BLaER1 treated with 17β-estradiol and CSF1 and Interleukin-3, amounts not matched to agents 10 nM and 100 nM (cell line): ENCODE measurements at regions not wholly inside any gene's neighbourhood (a gene's known extent, or its start where the extent isn't known, plus 50 kb on each side); places are given as distances from the start of the nearest gene placed in this dataset.

ENCODE experiments used
- H3K27ac ChIP-seq, 11 experiments: shearing (Covaris generic); formaldehyde crosslinking; 2 replicates each; pipeline ENCODE4 v1.8.1; 2022
- H3K27me3 ChIP-seq, 11 experiments: shearing (Covaris generic); formaldehyde crosslinking; 2 replicates each; pipeline ENCODE4 v1.8.1; 2022
- H3K36me3 ChIP-seq, 11 experiments: shearing (Covaris generic); formaldehyde crosslinking; 2 replicates each; pipeline ENCODE4 v1.8.1; 2022
- H3K4me1 ChIP-seq, 10 experiments: shearing (Covaris generic); formaldehyde crosslinking; 2 replicates each; pipeline ENCODE4 v1.8.1; 2022
- H3K4me2 ChIP-seq, 11 experiments: shearing (Covaris generic); formaldehyde crosslinking; 2 replicates each; pipeline ENCODE4 v1.8.1; 2022
- H3K4me3 ChIP-seq, 10 experiments: shearing (Covaris generic); formaldehyde crosslinking; 2 replicates each; pipeline ENCODE4 v1.8.1; 2022
- H3K9ac ChIP-seq, 11 experiments: shearing (Covaris generic); formaldehyde crosslinking; 2 replicates each; pipeline ENCODE4 v1.8.1; 2022
- H3K9me3 ChIP-seq, 11 experiments: shearing (Covaris generic); formaldehyde crosslinking; replicated peaks in 1 of 11; 2 replicates each; pipeline ENCODE4 v1.8.1; 2022
- H4K20me1 ChIP-seq, 11 experiments: shearing (Covaris generic); formaldehyde crosslinking; 2 replicates each; pipeline ENCODE4 v1.8.1; 2022
- Cebpa-rat ChIP-seq, 11 experiments: shearing (Covaris generic); IDR thresholded peaks; 2 replicates each; pipeline ENCODE4 v1.8.1; 2022

DNA sequence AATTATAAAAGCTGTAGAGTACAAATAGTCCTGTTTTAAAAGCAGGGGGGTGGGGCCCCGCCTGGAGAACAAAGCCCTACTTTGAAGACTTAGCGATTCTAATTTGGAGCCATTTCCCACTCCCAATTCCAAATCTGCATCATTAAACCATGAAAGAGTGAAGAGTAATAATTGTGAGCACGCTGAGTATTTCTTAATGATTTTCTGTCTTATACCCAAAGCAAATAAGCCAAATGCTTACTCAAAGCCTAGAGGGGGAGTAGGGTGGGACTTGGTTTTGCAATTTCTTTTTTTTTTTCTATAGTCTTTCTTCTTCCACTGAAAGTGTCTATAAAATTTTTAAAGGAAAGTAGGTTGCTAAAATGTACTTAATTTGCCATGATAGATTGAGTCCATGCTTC lies 470.1 kb downstream of the TOX3 start:
- Histone ChIP-seq H3K27ac (no peak overlapping the region), H3K4me2 (no peak overlapping the region), H3K9ac (no peak overlapping the region), H3K36me3 (no peaks in the 10 kb centered on the region), H3K27me3 (no peaks in the 10 kb centered on the region), H3K9me3 (no peaks in the 10 kb centered on the region), H3K4me1 (peaks cover 0 to 8% (median 2%) of the 10 kb centered on the region in 10 experiments; a peak in 4 of 20 replicates), H4K20me1 (no peaks in the 10 kb centered on the region), H3K4me3 (no peak overlapping the region)
- TF ChIP-seq Cebpa-rat (IDR thresholded peaks at IDR 0.05) = no peak

DNA sequence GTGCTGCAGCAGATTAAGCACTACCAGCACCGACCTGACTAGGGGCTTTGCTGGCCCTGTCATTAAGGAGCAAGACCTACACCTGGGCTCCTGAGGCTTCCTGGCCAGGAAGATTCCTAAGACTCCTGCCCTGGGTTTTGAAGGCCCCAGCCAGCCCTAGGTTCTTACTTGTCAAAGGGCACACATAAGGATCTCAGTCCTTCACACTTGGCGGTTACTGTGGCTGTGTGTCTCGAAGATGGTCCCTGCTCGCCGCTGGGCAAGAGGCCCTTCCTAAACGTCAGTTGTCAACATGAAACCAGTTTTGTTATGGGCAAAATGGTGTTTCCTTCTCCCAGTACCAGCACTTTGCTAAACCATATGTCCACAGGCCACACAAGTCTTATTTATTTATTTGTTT lies 470.6 kb downstream of the TOX3 start:
- no peak for TF ChIP-seq Cebpa-rat (IDR thresholded peaks at IDR 0.05)
- Histone ChIP-seq H3K36me3 (no peaks in the 10 kb centered on the region), H3K4me2 (no peak overlapping the region), H3K27me3 (no peaks in the 10 kb centered on the region), H3K9ac (no peak overlapping the region), H3K4me3 (no peak overlapping the region), H3K9me3 (no peaks in the 10 kb centered on the region), H4K20me1 (no peaks in the 10 kb centered on the region), H3K4me1 (peaks cover 0 to 8% (median 2%) of the 10 kb centered on the region in 10 experiments; a peak in 4 of 20 replicates), H3K27ac (no peak overlapping the region)

DNA sequence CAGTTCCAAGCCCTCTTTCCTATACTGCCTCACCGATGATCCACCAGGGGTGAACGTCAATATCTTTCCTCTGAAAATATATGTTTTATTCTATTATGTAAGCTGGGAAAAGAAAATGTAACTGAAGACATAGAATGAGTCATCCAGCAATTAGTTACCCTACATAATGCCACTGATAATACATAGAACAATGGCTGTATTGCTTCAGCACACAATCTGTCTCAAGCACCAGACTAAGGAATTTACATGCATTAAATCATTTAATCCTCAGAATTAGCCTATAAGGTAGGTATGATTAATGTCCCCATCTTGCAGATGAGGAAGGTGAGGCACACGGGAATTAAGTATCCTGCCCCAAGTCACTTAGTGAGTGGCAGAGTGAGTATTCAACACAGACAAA lies 472.8 kb downstream of the TOX3 start:
- no peaks in the 10 kb centered on the region for H4K20me1 ChIP-seq
- H3K4me2 ChIP-seq = no peak overlapping the region
- no peak overlapping the region for H3K9ac ChIP-seq
- H3K4me3 ChIP-seq = no peak overlapping the region
- no peaks in the 10 kb centered on the region for H3K27me3 ChIP-seq
- TF ChIP-seq Cebpa-rat (IDR thresholded peaks at IDR 0.05) = no peak
- H3K9me3 ChIP-seq = no peaks in the 10 kb centered on the region
- no peaks in the 10 kb centered on the region for H3K36me3 ChIP-seq
- H3K4me1 ChIP-seq = peaks cover 0 to 8% (median 2%) of the 10 kb centered on the region in 10 experiments; a peak in 4 of 20 replicates
- H3K27ac ChIP-seq = no peak overlapping the region

DNA sequence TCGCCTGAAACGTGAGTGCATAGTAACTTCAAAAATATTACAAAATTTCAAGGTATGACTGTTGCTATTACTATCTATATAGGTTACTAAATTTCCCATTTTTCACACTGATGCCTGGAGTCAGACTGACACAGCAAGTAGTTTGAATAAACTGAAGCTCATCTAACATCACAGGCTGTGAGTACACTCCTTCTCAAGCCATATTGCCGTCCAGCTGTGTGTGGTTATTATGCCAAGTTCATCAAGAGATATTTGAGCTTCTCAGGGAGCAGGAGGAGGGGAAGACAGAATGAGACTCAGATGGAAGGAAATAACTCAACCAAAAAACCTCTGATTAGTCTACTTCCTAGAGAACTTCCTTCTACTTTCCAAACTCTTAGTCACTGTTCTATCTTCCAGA lies 473.9 kb downstream of the TOX3 start:
- TF ChIP-seq Cebpa-rat (IDR thresholded peaks at IDR 0.05) = no peak
- Histone ChIP-seq H3K4me1 (peaks cover 0 to 8% (median 2%) of the 10 kb centered on the region in 10 experiments; a peak in 4 of 20 replicates), H3K9me3 (no peaks in the 10 kb centered on the region), H3K36me3 (no peaks in the 10 kb centered on the region), H3K4me3 (no peak overlapping the region), H4K20me1 (no peaks in the 10 kb centered on the region), H3K27me3 (no peaks in the 10 kb centered on the region), H3K9ac (no peak overlapping the region), H3K27ac (no peak overlapping the region), H3K4me2 (peak overlapping the region in 2 of 11 experiments; percentile 4 to 7; a peak in 1 of 22 replicates)

DNA sequence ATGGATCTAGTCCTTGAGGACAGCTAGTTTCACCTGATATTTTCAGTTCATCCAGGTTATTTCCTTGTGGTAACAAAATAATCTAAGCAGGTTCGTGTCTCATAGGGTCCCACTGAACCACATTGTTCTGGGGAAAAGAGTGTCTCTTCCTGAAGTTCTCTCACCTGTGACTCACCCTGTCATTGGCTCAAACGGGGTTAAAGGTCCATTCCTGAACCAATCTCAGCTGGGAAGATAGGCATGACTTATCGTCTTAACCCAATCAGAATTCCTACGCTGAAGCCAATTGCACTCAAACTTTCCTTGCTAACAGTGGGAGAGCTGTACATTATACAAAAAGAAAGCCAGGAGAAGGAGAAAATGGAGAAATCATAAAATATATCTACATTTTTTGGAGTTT lies 475.8 kb downstream of the TOX3 start:
- no peaks in the 10 kb centered on the region for H3K36me3 ChIP-seq
- no peaks in the 10 kb centered on the region for H3K27me3 ChIP-seq
- no peak overlapping the region for H3K27ac ChIP-seq
- H3K9ac ChIP-seq = no peak overlapping the region
- peaks cover 0 to 8% (median 2%) of the 10 kb centered on the region in 10 experiments; a peak in 4 of 20 replicates for H3K4me1 ChIP-seq
- TF ChIP-seq Cebpa-rat (IDR thresholded peaks at IDR 0.05) = no peak
- H4K20me1 ChIP-seq = no peaks in the 10 kb centered on the region
- no peak overlapping the region for H3K4me3 ChIP-seq
- H3K9me3 ChIP-seq = no peaks in the 10 kb centered on the region
- no peak overlapping the region for H3K4me2 ChIP-seq

DNA sequence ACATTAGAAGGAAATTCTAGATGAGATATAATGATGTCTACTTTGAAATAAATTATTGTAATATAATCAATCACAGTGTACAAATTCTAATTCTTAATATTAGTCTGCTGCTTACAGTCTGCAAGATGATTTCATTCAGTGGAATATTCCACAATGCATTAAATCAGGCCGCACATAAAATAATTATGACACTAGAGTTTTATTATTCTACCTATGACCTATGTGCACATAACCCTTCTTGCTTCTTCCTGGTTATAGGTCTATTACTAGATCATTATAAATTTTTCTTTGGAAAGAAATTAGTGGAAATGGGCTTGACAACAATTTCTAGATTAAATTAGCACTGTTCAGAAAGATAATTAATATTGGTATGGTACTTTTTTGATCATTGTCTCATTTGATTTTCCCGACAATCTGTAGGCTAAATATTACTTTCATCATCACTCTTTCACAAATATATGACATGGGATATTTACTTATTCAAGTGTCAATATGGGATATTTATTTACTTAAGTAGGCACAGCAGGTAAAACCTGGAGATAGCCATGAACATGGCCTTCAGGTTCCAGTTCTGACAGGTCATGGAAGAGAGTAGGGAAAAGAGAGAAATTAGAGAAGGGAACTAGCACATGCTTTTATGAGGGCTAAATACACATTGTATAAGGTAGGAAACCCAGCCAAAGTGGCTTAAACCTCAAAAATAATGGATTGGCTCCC lies 476.4 kb downstream of the TOX3 start:
- Histone ChIP-seq H3K4me1 (peaks cover 0 to 8% (median 2%) of the 10 kb centered on the region in 10 experiments; a peak in 4 of 20 replicates), H3K4me2 (no peak overlapping the region), H4K20me1 (no peaks in the 10 kb centered on the region), H3K27ac (no peak overlapping the region), H3K9me3 (no peaks in the 10 kb centered on the region), H3K36me3 (no peaks in the 10 kb centered on the region), H3K27me3 (no peaks in the 10 kb centered on the region), H3K9ac (no peak overlapping the region), H3K4me3 (no peak overlapping the region)
- no peak for TF ChIP-seq Cebpa-rat (IDR thresholded peaks at IDR 0.05)

DNA sequence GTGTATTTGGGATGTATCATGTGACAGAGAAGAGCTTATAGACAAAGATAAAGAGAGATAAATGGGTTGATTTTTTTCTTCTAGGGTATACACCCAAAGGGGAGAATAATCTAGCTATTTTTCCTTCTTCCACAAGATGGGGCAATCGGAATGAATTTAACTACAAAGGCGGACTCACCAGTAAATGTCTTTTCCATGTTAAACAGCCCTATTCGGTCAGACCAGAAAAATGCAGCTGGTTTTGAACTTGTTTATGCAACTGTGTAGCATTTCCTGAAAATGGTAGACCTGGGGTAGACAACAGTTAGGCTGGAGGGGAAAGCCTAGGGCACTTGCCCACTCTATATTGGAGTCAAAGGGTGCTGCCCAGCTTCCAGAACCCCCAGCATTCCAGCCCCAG lies 477.1 kb downstream of the TOX3 start:
- Histone ChIP-seq H3K4me1 (peaks cover 0 to 8% (median 2%) of the 10 kb centered on the region in 10 experiments; a peak in 4 of 20 replicates), H3K9ac (no peak overlapping the region), H3K4me3 (no peak overlapping the region), H3K4me2 (no peak overlapping the region), H3K9me3 (no peaks in the 10 kb centered on the region; a peak in 4 of 22 replicates), H3K27me3 (no peaks in the 10 kb centered on the region), H3K36me3 (no peaks in the 10 kb centered on the region), H3K27ac (no peak overlapping the region), H4K20me1 (no peaks in the 10 kb centered on the region)
- TF ChIP-seq Cebpa-rat (IDR thresholded peaks at IDR 0.05) = no peak

DNA sequence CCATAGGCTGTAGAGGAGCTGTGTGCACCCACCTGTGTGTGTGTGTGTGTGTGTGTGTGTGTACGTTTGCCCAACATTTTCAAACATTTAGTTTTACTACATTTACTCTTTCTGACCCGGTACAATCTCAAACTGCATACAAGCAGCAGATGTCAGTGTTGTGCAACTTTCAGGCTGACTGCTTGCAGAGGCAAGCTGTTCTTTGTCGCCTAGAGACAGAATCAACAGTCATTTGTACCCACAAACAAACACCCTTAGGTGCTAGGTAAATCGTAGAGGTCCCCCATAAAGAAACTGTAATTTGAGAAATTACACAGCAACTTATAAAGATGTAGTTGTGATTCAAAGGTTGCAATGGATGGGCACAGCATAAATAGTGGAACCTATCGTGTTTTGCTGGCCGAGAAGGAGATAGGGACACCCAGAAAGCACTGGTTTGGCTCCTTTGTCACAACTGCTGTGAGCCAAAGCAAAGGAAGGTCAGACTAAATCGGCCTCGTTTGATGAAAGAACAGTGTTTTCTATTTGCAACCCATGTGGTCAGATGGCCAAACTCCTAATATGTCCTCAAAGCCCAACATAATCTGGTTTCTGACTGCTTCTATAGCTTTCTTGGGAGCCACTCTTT lies 478.4 kb downstream of the TOX3 start:
- no peaks in the 10 kb centered on the region for H3K27me3 ChIP-seq
- H4K20me1 ChIP-seq = no peaks in the 10 kb centered on the region
- no peak overlapping the region for H3K9ac ChIP-seq
- H3K4me3 ChIP-seq = no peak overlapping the region
- peak in 4 of 11 experiments; percentile 19 to 82 (median 42); a peak in 3 of 22 replicates for TF ChIP-seq Cebpa-rat (IDR thresholded peaks at IDR 0.05)
- no peaks in the 10 kb centered on the region for H3K36me3 ChIP-seq
- H3K27ac ChIP-seq = peak overlapping the region in 2 of 11 experiments; percentile 18 to 23; a peak in 3 of 22 replicates
- no peak overlapping the region for H3K4me2 ChIP-seq
- peaks cover 0 to 8% (median 2%) of the 10 kb centered on the region in 10 experiments; a peak in 4 of 20 replicates for H3K4me1 ChIP-seq
- no peaks in the 10 kb centered on the region; a peak in 4 of 22 replicates for H3K9me3 ChIP-seq

DNA sequence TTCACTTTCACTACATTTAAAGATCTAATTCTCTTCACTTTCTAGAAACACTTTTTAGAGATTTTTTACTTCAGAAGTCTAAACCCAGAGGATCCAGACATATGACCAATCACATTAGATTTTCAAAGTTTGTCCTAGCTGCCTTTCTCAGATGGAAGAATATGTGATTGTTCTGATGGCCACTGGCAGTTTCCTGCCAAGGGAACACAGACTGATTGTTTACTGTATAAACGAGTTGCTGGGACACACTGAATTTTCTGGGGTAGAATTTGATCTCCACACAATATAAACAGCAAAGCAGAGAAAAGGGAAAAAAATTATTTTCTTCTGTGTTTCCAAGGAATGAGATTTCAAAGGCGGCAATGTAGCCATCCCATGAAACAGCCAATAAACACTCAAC lies 480.0 kb downstream of the TOX3 start:
- no peak overlapping the region for H3K9ac ChIP-seq
- H3K36me3 ChIP-seq = no peaks in the 10 kb centered on the region
- H3K9me3 ChIP-seq = no peaks in the 10 kb centered on the region; a peak in 4 of 22 replicates
- no peak for TF ChIP-seq Cebpa-rat (IDR thresholded peaks at IDR 0.05)
- no peak overlapping the region for H3K27ac ChIP-seq
- no peaks in the 10 kb centered on the region for H3K4me1 ChIP-seq
- H3K4me2 ChIP-seq = no peak overlapping the region
- H3K4me3 ChIP-seq = no peak overlapping the region
- no peaks in the 10 kb centered on the region for H3K27me3 ChIP-seq
- no peaks in the 10 kb centered on the region for H4K20me1 ChIP-seq
